PC-3 (cell line): ENCODE measurements at regions not wholly inside any gene's neighbourhood (a gene's known extent, or its start where the extent isn't known, plus 50 kb on each side); places are given as distances from the start of the nearest gene placed in this dataset.

Experiments used
- EZH2 ChIP-seq: fragments of 300-600 bp; sonication (generic); IDR thresholded peaks from one replicate; pipeline ENCODE4 v1.6.1; 2017; ENCODE audit warnings: antibody characterized with exemption, mild to moderate bottlenecking, low read length; ENCODE audit not compliant: unreplicated experiment
- TF ChIP-seq, protein P1 (sequence below): fragments of 300-600 bp; sonication (generic); conservative IDR thresholded peaks from 2 replicates; pipeline ENCODE4 v1.5.1; 2017; ENCODE audit warnings: antibody characterized with exemption, low read depth, mild to moderate bottlenecking, low read length

GRCh38 chr10:64312876-64313275, 791.7 kb downstream of the REEP3 start:
- TF ChIP-seq, protein P1, sequence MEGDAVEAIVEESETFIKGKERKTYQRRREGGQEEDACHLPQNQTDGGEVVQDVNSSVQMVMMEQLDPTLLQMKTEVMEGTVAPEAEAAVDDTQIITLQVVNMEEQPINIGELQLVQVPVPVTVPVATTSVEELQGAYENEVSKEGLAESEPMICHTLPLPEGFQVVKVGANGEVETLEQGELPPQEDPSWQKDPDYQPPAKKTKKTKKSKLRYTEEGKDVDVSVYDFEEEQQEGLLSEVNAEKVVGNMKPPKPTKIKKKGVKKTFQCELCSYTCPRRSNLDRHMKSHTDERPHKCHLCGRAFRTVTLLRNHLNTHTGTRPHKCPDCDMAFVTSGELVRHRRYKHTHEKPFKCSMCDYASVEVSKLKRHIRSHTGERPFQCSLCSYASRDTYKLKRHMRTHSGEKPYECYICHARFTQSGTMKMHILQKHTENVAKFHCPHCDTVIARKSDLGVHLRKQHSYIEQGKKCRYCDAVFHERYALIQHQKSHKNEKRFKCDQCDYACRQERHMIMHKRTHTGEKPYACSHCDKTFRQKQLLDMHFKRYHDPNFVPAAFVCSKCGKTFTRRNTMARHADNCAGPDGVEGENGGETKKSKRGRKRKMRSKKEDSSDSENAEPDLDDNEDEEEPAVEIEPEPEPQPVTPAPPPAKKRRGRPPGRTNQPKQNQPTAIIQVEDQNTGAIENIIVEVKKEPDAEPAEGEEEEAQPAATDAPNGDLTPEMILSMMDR: no peak
- TF ChIP-seq EZH2: no peak
